Islet of Langerhans (tissue), 1 donor: ENCODE measurements at regions not wholly inside any gene's neighbourhood (a gene's known extent, or its start where the extent isn't known, plus 50 kb on each side); places are given as distances from the start of the nearest gene placed in this dataset.

Experiments
- FAIRE-seq: peaks from one replicate; lab custom pipeline; 2011; peaks lifted over from hg19 to GRCh38; lab: Jason Lieb, UNC

- FAIRE-seq, result no peak
These were observed 62.3 kb upstream of the DAPL1 start for GRCh38 chr2:158732573-158733429.

DNA sequence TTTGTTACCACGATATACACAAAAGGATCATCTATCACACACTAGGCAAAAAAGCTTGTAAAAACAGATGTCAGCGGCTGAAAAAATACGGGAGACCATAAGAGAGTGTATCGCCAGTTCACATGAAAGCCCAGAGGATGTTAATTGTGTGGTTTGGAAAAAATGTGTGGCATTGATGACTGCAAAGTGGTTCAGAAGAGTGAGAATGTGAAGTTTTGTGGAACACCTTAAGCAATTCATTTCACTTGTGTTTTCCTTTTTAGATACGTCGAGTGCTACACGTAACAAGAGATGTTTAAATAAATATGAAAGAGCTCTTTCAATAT, 61.7 kb upstream of the DAPL1 start:
- FAIRE-seq, result no peak

DNA sequence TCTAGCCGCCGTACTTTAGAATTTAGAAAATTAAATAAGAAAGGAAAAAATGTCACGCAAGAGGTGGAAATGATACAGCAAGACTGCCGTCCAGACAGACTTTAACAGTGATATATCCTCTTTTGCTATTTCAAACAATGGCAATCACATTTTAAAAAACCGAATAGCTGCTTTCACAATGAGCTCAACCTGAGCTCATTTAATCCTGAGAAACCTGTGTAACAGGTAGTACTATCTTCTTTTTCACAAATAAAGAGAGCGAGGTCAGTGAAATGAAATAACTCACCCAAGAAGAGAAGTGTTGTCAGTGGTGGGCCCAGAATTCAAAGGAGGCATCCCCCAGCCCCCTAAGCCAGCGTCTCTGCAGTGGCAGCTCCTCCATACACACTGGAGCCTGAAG, 60.7 kb upstream of the DAPL1 start:
- FAIRE-seq, result no peak

DNA sequence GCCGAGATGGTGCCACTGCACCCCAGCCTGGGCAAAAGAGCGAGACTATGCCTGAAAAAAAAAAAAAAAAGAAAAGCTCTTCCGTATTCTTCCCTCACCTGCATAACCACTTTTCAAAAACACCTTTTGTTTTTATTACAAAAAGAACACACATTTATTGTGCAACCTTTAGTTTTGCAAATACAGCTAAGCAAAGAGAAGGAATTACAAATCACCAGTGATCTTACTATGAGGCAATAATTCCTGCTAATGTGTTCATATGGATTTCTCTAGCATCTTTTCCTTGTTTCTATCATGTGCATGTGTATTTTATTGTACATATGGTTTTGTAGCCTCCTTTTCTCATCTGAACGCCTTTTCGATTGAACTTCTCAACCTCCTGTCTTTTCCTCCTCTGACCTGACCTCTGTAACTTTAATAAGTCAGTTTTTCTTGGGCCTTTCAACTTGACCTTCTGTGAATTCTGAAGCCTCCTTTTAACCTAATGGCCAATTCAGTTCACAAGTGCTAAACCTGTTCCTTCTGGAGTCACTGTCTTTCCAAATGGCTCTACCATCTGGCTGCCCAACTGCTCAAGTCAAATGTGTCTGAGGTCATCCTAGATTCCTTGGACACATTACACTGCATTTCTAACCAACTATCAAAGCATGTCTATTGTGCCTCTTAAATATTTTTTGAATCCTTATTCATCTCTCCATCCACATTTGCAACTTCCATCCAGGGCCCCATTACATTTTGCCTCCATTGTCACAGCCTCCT, 59.1 kb upstream of the DAPL1 start:
- FAIRE-seq, result no peak

DNA sequence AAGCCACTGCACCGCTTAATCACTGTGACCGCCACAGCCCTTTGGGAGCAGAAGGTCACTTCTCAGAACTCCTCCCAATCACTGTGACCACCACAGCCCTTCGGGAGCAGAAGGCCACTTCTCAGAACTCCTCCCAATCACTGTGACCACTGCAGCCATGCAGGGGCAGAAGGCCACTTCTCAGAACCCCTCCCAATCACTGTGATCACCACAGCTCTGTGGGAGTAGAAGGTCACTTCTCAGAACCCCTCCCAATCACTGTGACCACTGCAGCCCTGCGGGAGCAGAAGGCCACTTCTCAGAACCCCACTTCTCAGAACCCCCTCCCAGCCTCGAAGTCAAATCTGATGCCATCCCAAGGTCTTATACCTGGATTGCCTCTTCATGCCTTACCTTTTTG, 56.8 kb upstream of the DAPL1 start:
- FAIRE-seq, result no peak

GRCh38 chr2:158740127-158740526, 55.0 kb upstream of the DAPL1 start:
- FAIRE-seq, result no peak

DNA sequence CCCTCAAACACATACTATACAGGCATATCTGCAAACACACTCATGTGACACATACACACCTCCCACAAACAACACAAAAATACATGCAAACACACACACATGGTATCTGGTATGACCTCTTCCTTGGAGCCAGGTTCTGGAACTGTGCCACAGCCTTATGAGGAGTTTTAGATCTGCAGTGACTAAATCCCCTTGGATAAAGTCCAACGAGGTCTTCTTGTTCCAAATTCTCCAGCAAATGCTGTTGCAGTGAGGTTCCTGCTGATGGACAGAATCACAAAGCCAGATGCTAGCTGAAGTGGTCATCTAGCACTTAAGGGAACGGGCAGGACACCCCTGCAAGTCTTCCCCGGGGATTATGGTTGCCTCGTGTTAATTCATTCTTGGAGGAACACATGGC, 54.5 kb upstream of the DAPL1 start:
- FAIRE-seq, result no peak

- no peak for FAIRE-seq
These were observed 53.5 kb upstream of the DAPL1 start for GRCh38 chr2:158741625-158742024.

- FAIRE-seq, result no peak
These were observed 52.6 kb upstream of the DAPL1 start for GRCh38 chr2:158742536-158742935.

- FAIRE-seq, result no peak
These were observed 51.7 kb upstream of the DAPL1 start for GRCh38 chr2:158743466-158743865.

- no peak for FAIRE-seq
These were observed 51.2 kb upstream of the DAPL1 start for GRCh38 chr2:158743879-158744278.

GRCh38 chr2:158745067-158745865, 49.9 kb upstream of the DAPL1 start:
- peak; percentile 87 for FAIRE-seq
